Nucleus accumbens (tissue), 56 donors: ENCODE measurements at regions not wholly inside any gene's neighbourhood (a gene's known extent, or its start where the extent isn't known, plus 50 kb on each side); places are given as distances from the start of the nearest gene placed in this dataset.
"Not testable (repeated sequence)": the region's sequence is repeated elsewhere in the genome, so short reads cannot be mapped to it uniquely, and the experiment has no call there.

Source experiments
- DNase-seq, 56 donors: peaks; one replicate each; lab custom pipeline; 2025; lab: John Stamatoyannopoulos, UW

DNA sequence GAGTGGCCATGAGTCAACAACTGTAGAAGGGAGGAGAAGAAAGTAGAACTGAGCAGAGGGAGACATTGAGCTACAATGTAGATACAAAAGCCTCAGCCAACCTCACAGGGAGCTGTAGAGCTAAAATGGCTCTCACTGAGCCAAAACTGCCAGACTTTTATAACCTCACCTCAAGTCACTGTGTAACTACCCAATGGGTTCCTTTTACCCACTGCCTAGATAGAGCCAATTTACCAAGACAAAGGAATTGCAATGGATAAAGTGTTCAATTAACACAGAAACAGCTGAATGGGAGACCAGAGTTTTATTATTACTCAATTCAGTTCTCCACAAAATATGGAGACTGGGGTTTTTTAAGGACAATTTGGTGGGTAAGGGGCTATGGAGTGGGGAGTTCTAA, 938.9 kb upstream of the GRIA3 start:
- DNase-seq = no peak

DNA sequence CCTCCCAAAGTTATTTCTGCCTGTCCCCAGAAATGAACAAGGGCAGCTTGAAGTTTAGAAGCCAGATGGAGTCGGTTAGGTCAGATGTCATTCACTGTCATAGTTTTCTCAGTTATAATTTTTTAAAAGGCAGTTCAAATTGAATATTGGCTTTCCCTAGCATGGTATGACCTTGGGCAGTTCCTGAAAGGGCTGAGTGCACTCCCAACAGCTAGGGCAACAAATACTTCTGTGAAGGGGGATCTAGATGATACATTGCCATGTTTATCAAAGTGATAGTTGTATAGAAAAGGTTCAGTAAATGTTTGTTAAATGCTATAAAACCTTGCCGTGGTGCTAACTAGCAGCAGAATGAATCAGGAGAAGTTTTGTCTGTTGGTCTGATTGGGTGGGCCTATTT, 938.1 kb upstream of the GRIA3 start:
- DNase-seq = no peak

DNA sequence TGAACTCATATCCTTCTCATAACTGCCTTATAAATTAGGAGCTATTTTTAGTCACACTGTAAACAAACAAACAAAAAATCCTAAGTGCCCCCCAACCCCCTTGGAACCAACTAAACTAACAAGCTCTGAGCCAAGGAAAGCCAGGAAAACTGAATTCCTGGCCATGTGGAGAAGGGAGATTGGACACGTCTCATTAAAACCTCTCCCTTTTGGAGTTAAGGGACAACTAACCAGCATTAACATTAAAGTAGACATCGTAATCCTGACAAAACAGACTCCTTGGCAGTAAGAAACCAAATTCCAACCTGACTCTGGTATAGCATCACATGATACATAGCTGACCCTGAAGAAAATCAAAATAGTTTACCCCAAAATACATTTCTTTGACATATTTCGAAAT, 937.1 kb upstream of the GRIA3 start:
- no peak for DNase-seq

DNA sequence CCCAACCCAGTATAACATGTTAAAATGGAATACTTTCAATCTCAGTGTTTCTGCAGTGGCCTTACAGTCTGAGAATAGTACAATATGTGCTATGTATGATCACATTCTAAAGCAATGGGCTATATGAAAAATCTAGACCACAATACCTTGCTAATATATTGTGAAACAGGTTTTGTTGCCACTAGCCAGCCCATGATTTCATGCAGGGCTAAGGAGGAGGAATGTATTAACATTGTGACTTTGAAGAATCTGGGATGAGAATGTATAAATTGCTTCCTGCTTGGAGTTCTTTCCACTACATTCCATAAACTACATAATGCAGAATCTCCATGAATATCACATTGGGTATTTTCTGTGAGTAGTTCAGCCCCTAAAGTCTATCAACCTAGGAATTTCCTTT, 935.4 kb upstream of the GRIA3 start:
- DNase-seq = no peak

DNA sequence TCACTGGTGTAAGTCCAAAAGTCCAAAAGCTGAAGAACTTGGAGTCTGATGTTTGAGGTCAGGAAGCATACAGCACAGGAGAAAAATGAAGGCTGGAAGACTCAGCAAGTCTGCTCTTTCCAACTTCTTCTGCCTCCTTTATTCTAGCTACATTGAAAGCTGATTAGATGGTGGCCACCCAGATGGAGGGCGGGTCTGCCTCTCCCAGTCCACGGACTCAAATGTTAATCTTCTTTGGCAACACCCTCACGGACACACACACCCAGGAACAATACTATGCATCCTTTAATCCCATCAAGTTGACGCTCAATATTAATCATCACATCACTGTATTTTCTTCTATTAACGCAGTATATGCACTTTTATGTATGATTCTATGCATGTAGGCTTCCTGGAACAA, 931.6 kb upstream of the GRIA3 start:
- no peak for DNase-seq

DNA sequence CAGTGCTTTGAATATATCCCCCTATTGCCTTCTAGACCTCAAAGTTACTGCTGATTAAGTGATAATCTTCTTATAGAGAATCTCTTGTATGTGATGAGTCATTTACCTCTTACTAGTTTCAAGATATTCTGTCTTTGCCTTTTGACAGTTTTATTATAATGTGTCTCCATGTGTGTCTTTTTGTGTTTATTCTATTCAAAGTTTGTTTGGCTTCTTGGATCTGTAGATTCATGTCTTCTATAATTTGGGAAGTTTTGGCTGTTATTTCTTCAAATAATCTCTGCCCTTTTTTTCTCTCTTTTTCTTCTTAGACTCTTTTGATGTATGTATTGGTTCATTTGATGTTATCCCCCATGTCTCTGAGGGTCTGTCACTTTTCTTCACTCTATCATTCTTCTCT, 915.7 kb upstream of the GRIA3 start:
- no peak for DNase-seq

DNA sequence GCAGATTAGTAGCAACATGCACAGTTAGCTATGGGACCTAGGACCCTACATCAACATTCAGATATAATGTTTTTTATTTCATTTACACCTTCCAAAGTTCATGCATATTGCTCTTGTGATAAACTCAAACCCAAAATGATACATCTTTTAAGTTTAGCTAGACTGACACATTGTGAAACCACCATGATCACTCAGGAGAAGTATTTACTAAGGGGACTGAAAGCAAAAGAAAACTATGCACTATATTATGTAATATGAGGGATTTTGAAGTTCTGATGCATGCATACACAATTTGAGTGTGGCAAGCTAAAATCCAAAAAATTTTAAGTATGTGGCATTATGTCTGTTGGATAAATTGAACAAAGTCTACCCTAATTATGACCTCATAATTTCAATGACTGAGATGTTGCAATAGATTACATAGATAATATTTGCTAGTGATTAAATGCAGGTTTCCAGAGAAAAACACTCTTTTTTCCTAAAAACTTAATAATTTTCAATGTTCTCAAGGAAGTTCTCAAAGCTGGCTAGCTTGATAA, 914.8 kb upstream of the GRIA3 start:
- DNase-seq = no peak

DNA sequence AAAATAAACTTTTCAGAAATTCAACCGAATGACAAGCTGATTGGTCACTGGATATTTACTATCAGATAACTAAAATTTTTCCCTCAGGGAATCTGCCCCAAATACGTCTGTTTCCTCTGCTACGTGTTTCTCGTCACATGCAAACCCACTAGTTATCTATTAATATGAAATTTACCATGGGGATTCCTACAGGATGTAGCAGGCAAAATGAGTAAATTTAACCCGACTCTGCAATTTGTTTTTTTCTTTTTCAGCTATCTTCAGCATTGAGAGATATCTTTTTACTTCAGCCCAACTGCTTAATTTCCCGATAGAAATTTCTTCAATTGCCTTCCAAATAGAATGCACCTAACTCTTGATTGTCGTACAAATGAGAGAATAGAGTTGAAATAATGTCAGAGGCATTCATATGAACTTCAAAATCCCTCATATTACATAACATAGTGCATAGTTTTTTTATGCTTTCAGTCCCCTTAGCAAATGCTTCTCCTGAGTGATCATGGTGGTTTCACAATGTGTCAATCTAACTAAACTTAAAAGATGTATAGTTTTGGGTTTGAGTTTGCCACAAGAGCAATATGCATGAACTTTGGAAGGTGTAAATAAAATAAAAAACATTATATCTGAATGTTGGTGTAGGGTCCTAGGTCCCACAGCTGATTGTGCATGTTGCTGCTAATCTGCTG, 913.1 kb upstream of the GRIA3 start:
- no peak for DNase-seq

DNA sequence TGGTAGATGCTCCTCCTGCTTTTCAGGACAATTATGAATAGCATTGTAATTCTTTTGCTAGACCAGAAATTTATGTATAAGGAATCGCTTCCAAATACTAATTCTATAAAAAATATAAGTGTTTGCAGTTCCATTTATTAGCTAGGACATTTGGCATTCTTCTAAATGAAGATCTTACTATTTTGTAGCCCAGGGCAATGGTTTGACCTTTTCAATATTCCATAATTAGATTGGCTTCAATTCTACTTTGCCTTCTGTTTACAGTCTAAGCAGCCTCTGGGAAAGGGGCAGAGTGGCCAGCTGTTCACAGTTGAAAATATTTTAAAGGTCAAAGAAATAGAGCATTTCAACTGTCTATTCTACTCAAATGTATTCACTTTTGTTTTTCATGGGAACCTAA, 912.1 kb upstream of the GRIA3 start:
- no peak for DNase-seq

DNA sequence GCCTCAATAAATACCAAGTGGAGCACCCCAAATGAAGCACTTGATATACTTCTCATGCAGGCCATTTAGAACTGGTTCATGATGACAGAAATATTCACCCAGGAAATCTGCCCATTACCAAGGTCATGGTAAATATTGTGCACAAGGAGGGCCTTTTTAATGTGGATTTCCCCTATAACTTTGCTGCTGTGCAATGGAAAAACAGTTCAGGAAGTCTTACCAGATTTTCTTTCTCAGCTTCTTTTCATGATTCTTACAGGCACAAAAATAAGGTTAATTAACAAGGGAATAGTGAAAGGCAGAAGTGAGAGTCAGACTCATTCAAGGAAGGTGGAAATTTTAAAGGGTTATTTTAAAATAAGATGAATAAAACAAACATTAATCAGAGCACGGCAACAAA, 904.3 kb upstream of the GRIA3 start:
- no peak for DNase-seq

DNA sequence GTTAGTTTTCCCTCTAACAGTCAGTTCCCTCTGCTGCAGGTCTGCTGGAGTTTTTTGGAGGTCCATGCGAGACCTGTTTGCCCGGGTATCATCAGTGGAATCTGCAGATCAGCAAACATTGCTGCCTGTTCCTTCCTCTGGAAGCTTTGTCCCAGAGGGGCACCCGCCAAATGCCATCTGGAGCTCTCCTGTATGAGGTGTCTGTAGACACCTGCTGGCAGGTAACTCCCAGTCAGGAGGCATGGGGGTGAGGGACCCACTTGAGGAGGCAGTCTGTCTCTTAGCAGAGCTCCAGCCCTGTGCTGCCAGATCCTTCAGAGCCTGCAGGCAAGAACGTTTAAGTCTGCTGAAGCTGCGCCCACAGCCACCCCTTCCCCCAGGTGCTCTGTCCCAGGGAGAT, 884.3 kb upstream of the GRIA3 start:
- not testable (repeated sequence) for DNase-seq

DNA sequence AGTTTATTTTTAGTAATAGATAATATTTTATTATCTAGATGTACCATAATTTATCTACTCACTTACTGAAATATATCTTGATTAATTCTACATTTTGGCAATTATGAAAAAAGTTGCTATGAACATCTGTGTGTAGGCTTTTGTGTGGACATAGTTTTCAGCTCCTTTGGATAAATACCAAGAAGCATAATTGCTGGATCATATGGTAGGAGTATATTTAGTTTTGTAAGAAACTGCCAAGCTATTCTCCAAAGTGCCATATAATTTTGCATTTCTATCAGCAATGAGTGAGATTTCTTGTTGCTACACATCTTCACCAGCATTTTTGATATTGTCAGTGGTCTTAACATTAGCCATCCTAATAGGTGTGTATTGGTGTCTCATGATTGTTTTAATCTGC, 882.6 kb upstream of the GRIA3 start:
- no peak for DNase-seq

DNA sequence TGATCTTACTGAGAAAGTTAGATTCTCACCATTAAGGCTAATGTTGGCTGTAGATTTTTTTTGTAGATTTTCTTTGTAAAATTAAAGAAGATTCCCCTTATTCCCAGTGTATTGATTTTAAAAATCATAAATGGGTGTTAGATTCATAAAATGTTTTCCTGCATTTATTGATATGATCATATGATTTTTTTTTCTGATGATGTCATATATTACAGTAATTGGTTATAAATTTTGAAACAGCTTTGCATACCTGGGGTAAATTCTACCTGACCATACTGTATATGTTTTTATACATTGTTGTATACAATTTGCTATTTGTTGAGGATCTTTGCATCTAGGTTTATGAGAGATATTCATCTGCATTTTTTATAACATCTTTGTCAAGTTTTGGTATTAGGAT, 880.3 kb upstream of the GRIA3 start:
- no peak for DNase-seq

DNA sequence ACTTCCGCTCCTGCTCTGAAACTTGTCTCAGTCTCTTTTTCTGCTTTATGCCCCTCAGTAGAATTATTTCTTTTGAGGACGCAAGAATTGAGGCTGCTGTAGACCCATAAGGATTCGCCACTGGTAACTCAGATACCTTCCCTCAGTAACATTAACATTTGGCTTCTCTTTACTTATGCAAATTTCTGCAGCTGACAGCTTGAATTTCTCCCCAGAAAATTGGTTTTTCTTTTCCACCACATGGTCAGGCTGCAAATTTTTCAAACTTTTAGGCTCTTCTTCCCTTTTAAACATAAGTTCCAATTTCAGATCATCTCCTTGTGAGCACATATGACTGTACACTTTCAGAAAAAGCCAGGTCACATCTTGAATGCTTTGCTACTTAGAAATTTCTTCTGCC, 839.3 kb upstream of the GRIA3 start:
- no peak for DNase-seq

DNA sequence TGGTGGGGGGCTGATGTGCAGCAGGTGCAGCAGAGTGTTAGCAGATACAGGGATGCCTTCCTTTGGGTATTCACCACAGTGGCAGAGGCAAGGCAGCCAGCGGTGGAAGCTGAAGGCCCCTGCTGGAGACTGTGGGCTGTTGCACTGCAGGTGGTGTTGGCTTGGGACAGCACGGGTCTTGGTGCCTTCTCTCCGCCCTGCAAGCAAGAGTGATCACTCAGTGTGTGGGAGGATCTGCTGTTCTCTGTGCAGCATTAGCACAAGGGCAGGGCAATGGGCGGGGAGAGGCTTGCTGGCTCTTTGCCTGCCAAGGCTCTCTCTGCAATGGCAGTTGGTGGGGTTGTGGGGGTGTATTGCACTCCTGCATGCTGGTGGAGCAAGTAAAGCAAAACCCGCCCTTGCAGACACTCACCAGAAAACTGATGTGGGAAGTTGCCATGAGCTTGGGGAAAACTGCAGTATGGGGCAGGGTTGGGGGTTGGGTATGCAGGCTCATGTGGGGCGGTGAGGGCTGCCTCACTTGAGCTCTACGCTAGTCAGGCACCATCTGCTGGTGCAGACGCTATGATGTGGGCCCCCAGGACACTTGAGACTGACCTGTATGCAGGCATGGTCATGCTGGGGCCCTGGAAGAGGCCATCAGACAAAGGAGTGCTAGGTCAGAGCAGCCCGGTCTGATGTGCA, 820.8 kb upstream of the GRIA3 start:
- DNase-seq = no peak

DNA sequence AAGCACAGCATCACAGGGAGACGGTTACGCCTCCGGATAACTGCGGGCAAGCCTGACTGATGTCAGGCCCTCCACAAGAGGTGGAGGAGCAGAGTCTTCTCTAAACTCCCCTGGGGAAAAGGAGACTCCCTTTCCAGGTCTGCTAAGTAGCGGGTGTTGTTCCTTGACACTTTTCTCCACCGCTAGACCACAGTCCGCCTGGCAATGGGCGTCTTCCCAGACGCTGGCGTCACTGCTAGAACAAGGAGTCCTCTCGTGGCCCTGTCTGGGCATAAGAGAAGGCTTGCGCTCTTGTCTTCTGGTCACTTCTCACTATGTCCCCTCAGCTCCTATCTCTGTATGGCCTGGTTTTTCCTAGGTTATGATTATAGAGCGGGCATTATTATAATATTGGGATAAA, 808.5 kb upstream of the GRIA3 start:
- DNase-seq = not testable (repeated sequence)

DNA sequence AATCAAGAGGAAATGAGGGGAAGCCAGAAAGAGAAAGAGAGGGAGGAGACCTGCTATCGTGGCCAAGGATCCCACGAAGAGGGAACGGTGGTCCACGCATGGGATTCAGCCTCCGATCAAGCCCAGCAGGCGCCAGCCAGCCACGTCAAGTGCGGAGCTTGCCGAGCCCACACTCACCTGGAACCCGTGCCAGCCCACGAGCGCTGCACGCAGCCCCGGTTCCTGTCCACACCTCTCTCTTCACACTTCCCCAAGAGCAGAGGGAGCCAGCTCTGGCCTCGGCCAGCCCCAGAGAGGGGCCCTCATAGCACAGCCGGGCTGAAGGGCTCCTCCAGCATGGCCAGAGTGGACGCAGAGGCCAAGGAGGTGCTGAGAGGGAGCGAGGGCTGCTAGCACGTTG, 795.1 kb upstream of the GRIA3 start:
- DNase-seq = no peak

DNA sequence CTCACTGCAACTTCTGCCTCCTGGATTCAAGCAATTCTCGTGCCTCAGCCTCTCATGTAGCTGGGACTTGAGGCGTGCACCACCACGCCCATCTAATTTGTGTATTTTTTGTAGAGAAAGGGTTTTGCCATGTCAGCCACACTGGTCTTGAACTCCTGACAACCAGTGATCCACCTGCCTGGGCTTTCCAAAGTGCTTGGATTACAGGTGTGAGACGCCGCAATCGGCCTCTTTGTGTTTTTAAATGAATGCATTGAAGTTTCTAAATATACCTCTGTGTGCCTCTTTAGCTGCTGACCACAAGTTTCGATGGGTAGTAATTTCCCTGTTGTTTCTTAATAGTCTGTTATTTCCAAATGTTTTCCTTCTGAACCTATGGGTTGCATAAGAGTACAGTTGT, 765.3 kb upstream of the GRIA3 start:
- no peak for DNase-seq

DNA sequence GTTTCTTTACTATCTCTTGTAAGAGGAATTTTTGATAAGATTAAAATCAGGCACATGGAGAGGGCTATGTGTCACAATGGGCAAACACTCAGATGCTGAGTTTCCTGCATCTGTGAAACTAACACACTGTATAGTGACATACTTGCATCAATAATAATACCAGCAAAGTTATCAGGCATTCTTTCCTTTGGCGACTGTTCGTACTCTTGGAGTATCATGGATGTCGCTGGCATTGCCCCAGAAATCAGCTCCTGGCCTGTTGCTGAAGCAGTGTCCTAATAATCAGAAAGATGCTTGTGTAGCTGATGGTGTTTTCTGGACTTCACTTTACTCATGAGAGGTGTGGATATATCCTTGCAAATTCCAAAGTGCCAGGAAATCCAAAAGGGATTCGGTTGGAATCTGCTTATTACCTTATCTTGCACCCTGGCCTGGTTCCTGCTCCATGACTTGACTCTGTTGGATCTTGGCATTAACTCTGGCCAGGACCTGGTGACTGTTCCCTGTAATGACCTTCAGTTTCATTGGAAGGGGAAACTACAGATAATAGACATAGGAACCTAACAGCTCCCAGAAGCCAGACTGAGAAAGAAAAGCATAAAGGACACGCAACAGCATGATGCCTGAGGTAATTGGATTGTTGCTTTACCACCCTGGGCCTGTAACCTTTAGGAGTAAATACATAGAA, 762.5 kb upstream of the GRIA3 start:
- DNase-seq = no peak

DNA sequence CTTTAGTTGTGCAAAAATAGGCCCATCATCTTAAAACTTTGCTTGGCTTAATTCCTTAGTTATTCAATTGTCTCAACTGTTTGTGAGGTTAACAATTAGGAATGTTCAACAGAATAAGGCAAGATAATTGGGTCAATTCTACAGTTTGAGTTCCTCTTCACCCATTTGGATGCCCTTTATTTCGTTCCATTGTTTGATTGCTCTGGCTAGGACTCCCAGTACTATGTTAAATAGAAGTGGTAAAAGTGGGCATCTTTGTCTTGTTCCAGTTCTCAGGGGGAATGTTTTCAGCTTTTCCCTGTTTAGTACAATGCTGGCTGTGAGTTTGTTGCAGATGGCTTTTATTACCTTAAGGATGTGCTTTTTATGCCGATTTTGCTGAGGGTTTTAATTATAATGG, 761.5 kb upstream of the GRIA3 start:
- DNase-seq = no peak

DNA sequence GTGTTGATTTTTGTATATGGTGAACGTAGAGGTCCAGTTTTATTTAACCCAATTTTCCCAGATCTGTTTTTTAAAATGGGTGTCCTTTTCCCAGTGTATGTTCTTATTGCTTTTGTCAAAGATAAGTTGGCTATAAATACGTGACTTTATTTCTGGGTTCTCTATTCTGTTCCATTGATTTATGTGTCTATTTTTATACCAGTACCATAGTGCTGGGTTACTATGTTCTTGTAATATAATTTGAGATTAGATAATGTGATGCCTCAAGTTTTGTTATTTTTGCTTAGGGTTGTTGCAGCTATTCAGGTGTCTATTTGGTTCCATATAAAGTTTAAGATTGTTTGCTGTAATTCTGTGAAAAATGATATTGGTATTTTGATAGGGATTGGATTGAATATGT, 749.1 kb upstream of the GRIA3 start:
- no peak for DNase-seq

DNA sequence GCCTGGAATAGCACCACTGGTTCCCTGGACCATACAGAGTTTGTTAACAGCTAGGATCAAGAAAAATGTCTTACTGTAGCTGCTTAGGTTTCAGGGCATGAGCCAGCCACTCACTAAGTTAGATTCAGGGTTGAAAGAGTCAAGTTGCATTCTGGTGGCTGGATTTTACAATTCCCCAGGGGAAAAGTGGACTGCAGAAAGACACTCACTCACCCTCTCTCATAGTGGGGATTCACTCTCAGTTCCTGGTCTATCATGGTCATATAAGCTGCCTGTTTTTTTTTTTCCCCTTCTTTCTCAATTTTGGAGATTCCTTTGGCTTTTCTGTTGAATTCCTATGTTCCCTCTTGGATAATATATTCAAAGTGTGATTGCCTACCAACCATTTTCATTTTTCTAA, 744.2 kb upstream of the GRIA3 start:
- no peak for DNase-seq
